H9 (cell line): ENCODE measurements at regions not wholly inside any gene's neighbourhood (a gene's known extent, or its start where the extent isn't known, plus 50 kb on each side); places are given as distances from the start of the nearest gene placed in this dataset.
"Not testable (repeated sequence)": the region's sequence is repeated elsewhere in the genome, so short reads cannot be mapped to it uniquely, and the experiment has no call there.

Source experiments
- DNase-seq: peaks from one replicate; pipeline ENCODE4 v3.0.0-alpha.2; 2017
- H2AFZ ChIP-seq: one replicate; pipeline ENCODE4 v1.6.1; 2013; ENCODE audit warnings: mild to moderate bottlenecking, low read length, control low read depth, moderate library complexity
- H2AK5ac ChIP-seq: 2 replicates; pipeline ENCODE4 v1.6.1; 2013; ENCODE audit warnings: low read length, control low read depth, mixed read lengths; ENCODE audit not compliant: insufficient read length
- H2BK120ac ChIP-seq: one replicate; pipeline ENCODE4 v1.6.1; 2013; ENCODE audit warnings: low read depth, mild to moderate bottlenecking, low read length, control low read depth, inconsistent platforms; ENCODE audit not compliant: poor library complexity, severe bottlenecking
- H2BK12ac ChIP-seq: 2 replicates; pipeline ENCODE4 v1.6.1; 2013; ENCODE audit warnings: low read length, control low read depth, mixed read lengths, low read depth; ENCODE audit not compliant: insufficient read length
- H2BK15ac ChIP-seq: 2 replicates; pipeline ENCODE4 v1.6.1; 2013; ENCODE audit warnings: low read depth, low read length, control low read depth
- H2BK20ac ChIP-seq: one replicate; pipeline ENCODE4 v1.6.1; 2013; ENCODE audit warnings: low read depth, mild to moderate bottlenecking, low read length, control low read depth, inconsistent platforms; ENCODE audit not compliant: poor library complexity, severe bottlenecking
- H2BK5ac ChIP-seq: 2 replicates; pipeline ENCODE4 v1.6.1; 2013; ENCODE audit warnings: low read length, control low read depth, mixed read lengths; ENCODE audit not compliant: insufficient read length
- H3K14ac ChIP-seq: 2 replicates; pipeline ENCODE4 v1.6.1; 2013; ENCODE audit warnings: low read length, control low read depth; ENCODE audit not compliant: insufficient read depth
- H3K18ac ChIP-seq: 2 replicates; pipeline ENCODE4 v1.6.1; 2013; ENCODE audit warnings: low read depth, mild to moderate bottlenecking, mixed read lengths, low read length, control low read depth; ENCODE audit not compliant: insufficient read length
- H3K23ac ChIP-seq: 2 replicates; pipeline ENCODE4 v1.6.1; 2013; ENCODE audit warnings: low read length, control low read depth, mixed read lengths, low read depth; ENCODE audit not compliant: insufficient read length
- H3K23me2 ChIP-seq: 2 replicates; pipeline ENCODE4 v1.6.1; 2013; ENCODE audit warnings: low read depth, mild to moderate bottlenecking, mixed read lengths, low read length, control low read depth; ENCODE audit not compliant: insufficient read length, poor library complexity, severe bottlenecking
- H3K27ac ChIP-seq: 2 replicates; pipeline ENCODE4 v1.5.1; 2013; ENCODE audit warnings: low read length, control low read depth, mixed read lengths, low read depth; ENCODE audit not compliant: insufficient read length
- H3K27me3 ChIP-seq: 2 replicates; pipeline ENCODE4 v1.6.1; 2013; ENCODE audit warnings: low read length, control low read depth, inconsistent platforms; ENCODE audit not compliant: insufficient read depth
- H3K4ac ChIP-seq: 2 replicates; pipeline ENCODE4 v1.6.1; 2013; ENCODE audit warnings: low read depth, mild to moderate bottlenecking, control low read depth, inconsistent platforms, low read length, moderate library complexity
- H3K4me1 ChIP-seq: 2 replicates; pipeline ENCODE4 v1.6.1; 2013; ENCODE audit warnings: low read length, control low read depth, inconsistent platforms; ENCODE audit not compliant: insufficient read depth
- H3K4me2 ChIP-seq: 2 replicates; pipeline ENCODE4 v1.6.1; 2013; ENCODE audit warnings: low read length, control low read depth, mixed read lengths; ENCODE audit not compliant: insufficient read length, insufficient read depth
- H3K56ac ChIP-seq: 2 replicates; pipeline ENCODE4 v1.6.1; 2013; ENCODE audit warnings: low read depth, mild to moderate bottlenecking, mixed read lengths, low read length, control low read depth; ENCODE audit not compliant: insufficient read length
- H3K79me1 ChIP-seq: 2 replicates; pipeline ENCODE4 v1.6.1; 2013; ENCODE audit warnings: low read depth, mild to moderate bottlenecking, moderate library complexity, low read length, control low read depth, inconsistent platforms; ENCODE audit not compliant: insufficient read depth, poor library complexity, severe bottlenecking
- H3K79me2 ChIP-seq: 2 replicates; pipeline ENCODE4 v1.6.1; 2013; ENCODE audit warnings: low read length, control low read depth, inconsistent platforms; ENCODE audit not compliant: insufficient read depth
- H3K9ac ChIP-seq: 2 replicates; pipeline ENCODE4 v1.6.1; 2013; ENCODE audit warnings: low read length, control low read depth, mixed read lengths; ENCODE audit not compliant: insufficient read length; ENCODE audit errors: extremely low read depth
- H3K9me3 ChIP-seq: one replicate; pipeline ENCODE4 v1.6.1; 2013; ENCODE audit warnings: low read depth, low read length, inconsistent platforms; ENCODE audit not compliant: control insufficient read depth
- H3T11ph ChIP-seq: one replicate; pipeline ENCODE4 v1.6.1; 2013; ENCODE audit warnings: mild to moderate bottlenecking, low read length, control low read depth, inconsistent platforms
- H4K20me1 ChIP-seq: one replicate; pipeline ENCODE4 v1.6.1; 2013; ENCODE audit not compliant: control insufficient read depth, insufficient read length, insufficient read depth
- H4K5ac ChIP-seq: 2 replicates; pipeline ENCODE4 v1.6.1; 2013; ENCODE audit warnings: low read depth, mild to moderate bottlenecking, mixed read lengths, low read length, control low read depth; ENCODE audit not compliant: insufficient read length
- H4K8ac ChIP-seq: replicated peaks from 2 replicates; pipeline ENCODE4 v1.6.1; 2013; ENCODE audit warnings: low read length, control low read depth, mixed read lengths, low read depth; ENCODE audit not compliant: insufficient read length
- H4K91ac ChIP-seq: 2 replicates; pipeline ENCODE4 v1.6.1; 2013; ENCODE audit warnings: low read depth, mild to moderate bottlenecking, moderate library complexity, mixed read lengths, low read length, control low read depth; ENCODE audit not compliant: insufficient read length
- H3K27ac Mint-ChIP-seq, 3 experiments: 2 replicates in 2 of 3; 3 replicates in 1 of 3; pipeline ENCODE4 v1.8.0; 2020 to 2021; ENCODE audit warnings: mixed read lengths in 3 of 3, mild to moderate bottlenecking in 1 of 3, moderate library complexity in 1 of 3
- H3K27me3 Mint-ChIP-seq: 2 replicates; pipeline ENCODE4 v1.8.0; 2021; ENCODE audit warnings: low read depth, mild to moderate bottlenecking, moderate library complexity, mixed read lengths
- H3K36me3 Mint-ChIP-seq, 3 experiments: 2 replicates in 2 of 3; 3 replicates in 1 of 3; pipeline ENCODE4 v1.8.0; 2020 to 2021; ENCODE audit warnings: low read depth in 3 of 3, mixed read lengths in 3 of 3; ENCODE audit not compliant: insufficient read depth in 1 of 3
- H3K4me1 Mint-ChIP-seq, 2 experiments: 2 replicates each; pipeline ENCODE4 v1.8.0; 2020; ENCODE audit warnings: mixed read lengths in 2 of 2
- H3K4me3 Mint-ChIP-seq, 2 experiments: 2 replicates in 1 of 2; 3 replicates in 1 of 2; pipeline ENCODE4 v1.8.0; 2020 to 2021; ENCODE audit warnings: mild to moderate bottlenecking in 2 of 2, mixed read lengths in 2 of 2, moderate library complexity in 1 of 2
- H3K9me3 Mint-ChIP-seq, 2 experiments: 2 replicates in 1 of 2; 3 replicates in 1 of 2; pipeline ENCODE4 v1.8.0; 2020; ENCODE audit warnings: mild to moderate bottlenecking in 2 of 2, mixed read lengths in 2 of 2, moderate library complexity in 1 of 2
- WGBS: extraction: QIAGEN DNeasy Blood & Tissue Kit; methylation state at CpG from one replicate; pipeline ENCODE4 v1.1.7; 2013; ENCODE audit warnings: missing lambda C conversion rate, low lambda C conversion rate, mixed read lengths; ENCODE audit not compliant: insufficient read length; ENCODE audit errors: extremely low coverage; 5-methylcytosine and 5-hydroxymethylcytosine counted together

DNA sequence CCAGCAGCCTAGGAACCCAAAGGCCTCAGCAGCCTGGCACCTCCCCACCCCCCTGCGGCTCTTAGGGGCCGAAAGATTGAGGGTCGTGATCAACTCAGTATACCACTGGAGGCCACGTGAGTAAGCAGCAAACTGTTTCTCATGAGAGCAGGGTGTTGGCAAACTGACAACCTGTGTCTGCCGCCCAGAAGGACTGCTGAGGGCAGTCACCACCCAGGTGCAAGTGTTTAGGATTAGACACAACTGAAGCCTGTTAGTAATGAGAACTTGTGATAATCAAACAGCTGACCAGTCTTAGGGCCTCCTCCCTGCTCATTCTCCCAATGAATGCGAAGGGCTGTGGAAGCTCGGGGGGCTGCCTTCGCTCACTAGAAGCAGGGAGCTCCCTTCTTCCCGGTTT is 128.8 kb downstream of the ARRDC4 start:
- peaks cover 7 to 10% of the 10 kb centered on the region in 2 experiments for H3K4me1 Mint-ChIP-seq
- not testable (repeated sequence) for H3K14ac ChIP-seq, H3K27me3 Mint-ChIP-seq, H3K4me1 ChIP-seq, H3K18ac ChIP-seq, H3K4me2 ChIP-seq, H4K91ac ChIP-seq, H4K5ac ChIP-seq, H4K8ac ChIP-seq, H2BK120ac ChIP-seq, H3K4me3 Mint-ChIP-seq, H2BK12ac ChIP-seq, H3K27ac ChIP-seq, H3K56ac ChIP-seq, H3K9ac ChIP-seq, H3K79me2 ChIP-seq, H3K4ac ChIP-seq, H3K27me3 ChIP-seq, H2BK5ac ChIP-seq, H3T11ph ChIP-seq, H3K27ac Mint-ChIP-seq, H2AFZ ChIP-seq, H4K20me1 ChIP-seq, H2AK5ac ChIP-seq, H3K23me2 ChIP-seq, DNase-seq, H3K23ac ChIP-seq, H2BK15ac ChIP-seq, H3K9me3 ChIP-seq, H3K79me1 ChIP-seq, H2BK20ac ChIP-seq
- H3K9me3 Mint-ChIP-seq: peaks cover 17 to 18% of the 10 kb centered on the region in 2 experiments
- WGBS: no CpG with 5 or more reads among the region's 9 CpGs
- peaks cover 3 to 24% (median 5%) of the 10 kb centered on the region in 3 experiments; a peak in 4 of 7 replicates for H3K36me3 Mint-ChIP-seq

DNA sequence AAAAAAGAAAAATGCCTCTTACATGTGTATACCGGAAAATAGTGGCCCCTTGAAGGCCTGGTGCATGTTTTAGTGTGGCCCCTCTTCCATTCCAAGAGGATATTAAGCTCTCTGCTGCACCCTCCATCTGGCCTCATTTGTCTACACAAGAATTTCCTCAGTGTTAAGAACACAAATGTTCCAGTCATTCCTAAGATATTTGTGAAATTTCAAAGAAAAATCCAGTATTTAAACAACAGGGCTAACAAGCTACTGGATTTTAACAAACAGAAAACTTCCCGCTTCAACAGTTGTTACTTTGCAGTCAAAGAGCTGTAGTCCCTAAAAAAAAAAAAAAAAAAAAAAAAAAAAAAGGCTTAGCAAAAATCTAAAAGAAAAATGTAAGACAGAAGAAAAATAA is 137.5 kb downstream of the ARRDC4 start:
- H2BK12ac ChIP-seq, H2BK20ac ChIP-seq, H3T11ph ChIP-seq, DNase-seq, H3K18ac ChIP-seq, H3K79me2 ChIP-seq, H3K4me2 ChIP-seq, H4K8ac ChIP-seq, H3K9ac ChIP-seq, H3K4me3 Mint-ChIP-seq, H2BK15ac ChIP-seq, H3K27ac ChIP-seq, H3K27me3 Mint-ChIP-seq, H3K4me1 Mint-ChIP-seq, H3K56ac ChIP-seq, H3K23me2 ChIP-seq, H3K4me1 ChIP-seq, H2BK120ac ChIP-seq, H3K9me3 ChIP-seq, H3K79me1 ChIP-seq, H2BK5ac ChIP-seq, H2AK5ac ChIP-seq, H3K27ac Mint-ChIP-seq, H3K36me3 Mint-ChIP-seq, H4K20me1 ChIP-seq, H4K5ac ChIP-seq, H2AFZ ChIP-seq, H3K27me3 ChIP-seq, H3K23ac ChIP-seq, H4K91ac ChIP-seq, H3K14ac ChIP-seq, H3K4ac ChIP-seq: not testable (repeated sequence)
- no CpG with 5 or more reads among the region's 2 CpGs for WGBS
- peaks cover 9 to 11% of the 10 kb centered on the region in 2 experiments; a peak in 4 of 5 replicates for H3K9me3 Mint-ChIP-seq
